ENCODE measurements at regions not wholly inside any gene's neighbourhood (a gene's known extent, or its start where the extent isn't known, plus 50 kb on each side); places are given as distances from the start of the nearest gene placed in this dataset.

DNA sequence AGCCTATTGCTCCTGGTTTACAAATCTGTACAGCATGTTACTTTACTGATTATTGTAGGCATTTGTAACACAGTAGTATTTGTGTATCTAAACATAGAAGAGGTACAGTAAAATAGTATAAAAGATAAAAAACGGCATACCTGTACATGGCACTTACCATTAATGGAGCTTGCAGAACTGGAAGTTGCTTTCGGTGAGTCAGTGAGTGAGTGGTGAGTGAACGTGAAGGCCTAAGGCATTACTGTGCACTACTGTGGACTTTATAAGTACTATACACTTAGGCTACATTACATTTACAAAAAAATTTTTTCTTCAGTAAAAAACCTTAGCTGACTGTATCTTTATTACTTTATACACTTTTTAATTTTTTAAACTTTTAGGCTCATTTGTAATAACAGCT, 90.9 kb downstream of the RAP2B start:
- no peak for DNase-seq (ENCODE audit: extremely low spot score)
- TF ChIP-seq, protein P1, sequence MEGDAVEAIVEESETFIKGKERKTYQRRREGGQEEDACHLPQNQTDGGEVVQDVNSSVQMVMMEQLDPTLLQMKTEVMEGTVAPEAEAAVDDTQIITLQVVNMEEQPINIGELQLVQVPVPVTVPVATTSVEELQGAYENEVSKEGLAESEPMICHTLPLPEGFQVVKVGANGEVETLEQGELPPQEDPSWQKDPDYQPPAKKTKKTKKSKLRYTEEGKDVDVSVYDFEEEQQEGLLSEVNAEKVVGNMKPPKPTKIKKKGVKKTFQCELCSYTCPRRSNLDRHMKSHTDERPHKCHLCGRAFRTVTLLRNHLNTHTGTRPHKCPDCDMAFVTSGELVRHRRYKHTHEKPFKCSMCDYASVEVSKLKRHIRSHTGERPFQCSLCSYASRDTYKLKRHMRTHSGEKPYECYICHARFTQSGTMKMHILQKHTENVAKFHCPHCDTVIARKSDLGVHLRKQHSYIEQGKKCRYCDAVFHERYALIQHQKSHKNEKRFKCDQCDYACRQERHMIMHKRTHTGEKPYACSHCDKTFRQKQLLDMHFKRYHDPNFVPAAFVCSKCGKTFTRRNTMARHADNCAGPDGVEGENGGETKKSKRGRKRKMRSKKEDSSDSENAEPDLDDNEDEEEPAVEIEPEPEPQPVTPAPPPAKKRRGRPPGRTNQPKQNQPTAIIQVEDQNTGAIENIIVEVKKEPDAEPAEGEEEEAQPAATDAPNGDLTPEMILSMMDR (IDR thresholded peaks at IDR 0.05), result no peak
- no peak for TF ChIP-seq EP300 (IDR thresholded peaks at IDR 0.05)
- TF ChIP-seq POLR2A (IDR thresholded peaks at IDR 0.05; ENCODE audit: low read depth), result no peak
- TF ChIP-seq POLR2AphosphoS5 (IDR thresholded peaks at IDR 0.05), result no peak
- intact Hi-C loops (cut with DNase I), result no loop called here
- 90% methylated on average over 3 of the region's 3 CpGs for WGBS
- H3K27ac ChIP-seq (replicated peaks in 1 of 4), result no peak overlapping the region
- peaks cover 0 to 2% (median under 1%) of the 10 kb centered on the region in 4 donors for H3K4me1 ChIP-seq
- H3K27me3 ChIP-seq, result no peaks in the 10 kb centered on the region
- no peak overlapping the region for H3K4me3 ChIP-seq
- H3K9me3 ChIP-seq, result no peaks in the 10 kb centered on the region
- H3K36me3 ChIP-seq, result no peaks in the 10 kb centered on the region

DNA sequence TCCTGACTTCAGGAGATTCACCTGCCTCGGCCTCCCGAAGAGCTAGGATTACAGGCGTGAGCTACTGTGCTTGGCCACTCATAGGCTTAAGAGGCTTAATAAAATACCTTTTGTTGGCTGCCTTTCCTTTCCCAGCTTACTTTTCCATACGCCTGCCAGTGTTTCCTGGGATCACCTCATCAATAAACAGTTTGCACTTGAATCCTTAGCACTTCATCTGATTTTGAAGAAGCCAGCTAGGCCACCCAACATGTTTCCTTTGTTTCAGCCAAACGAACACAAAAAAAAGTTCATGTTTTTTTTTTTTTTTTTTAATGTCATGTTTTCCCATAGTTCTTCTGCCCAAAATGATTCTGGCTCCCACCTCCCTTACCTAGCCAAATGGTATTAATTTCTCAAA, 92.3 kb downstream of the RAP2B start:
- Histone ChIP-seq H3K9me3 (no peaks in the 10 kb centered on the region), H3K4me1 (no peaks in the 10 kb centered on the region), H3K4me3 (no peak overlapping the region), H3K36me3 (no peaks in the 10 kb centered on the region), H3K27me3 (no peaks in the 10 kb centered on the region), H3K27ac (replicated peaks in 1 of 4) (no peak overlapping the region)
- no peak for DNase-seq (ENCODE audit: extremely low spot score)
- no peak for TF ChIP-seq POLR2A (IDR thresholded peaks at IDR 0.05; ENCODE audit: low read depth)
- TF ChIP-seq, protein P1 (IDR thresholded peaks at IDR 0.05), result no peak
- TF ChIP-seq POLR2AphosphoS5 (IDR thresholded peaks at IDR 0.05), result no peak
- TF ChIP-seq EP300 (IDR thresholded peaks at IDR 0.05), result no peak
- 53% methylated on average over 5 of the region's 5 CpGs for WGBS
- intact Hi-C loops (cut with DNase I), result no loop called here

DNA sequence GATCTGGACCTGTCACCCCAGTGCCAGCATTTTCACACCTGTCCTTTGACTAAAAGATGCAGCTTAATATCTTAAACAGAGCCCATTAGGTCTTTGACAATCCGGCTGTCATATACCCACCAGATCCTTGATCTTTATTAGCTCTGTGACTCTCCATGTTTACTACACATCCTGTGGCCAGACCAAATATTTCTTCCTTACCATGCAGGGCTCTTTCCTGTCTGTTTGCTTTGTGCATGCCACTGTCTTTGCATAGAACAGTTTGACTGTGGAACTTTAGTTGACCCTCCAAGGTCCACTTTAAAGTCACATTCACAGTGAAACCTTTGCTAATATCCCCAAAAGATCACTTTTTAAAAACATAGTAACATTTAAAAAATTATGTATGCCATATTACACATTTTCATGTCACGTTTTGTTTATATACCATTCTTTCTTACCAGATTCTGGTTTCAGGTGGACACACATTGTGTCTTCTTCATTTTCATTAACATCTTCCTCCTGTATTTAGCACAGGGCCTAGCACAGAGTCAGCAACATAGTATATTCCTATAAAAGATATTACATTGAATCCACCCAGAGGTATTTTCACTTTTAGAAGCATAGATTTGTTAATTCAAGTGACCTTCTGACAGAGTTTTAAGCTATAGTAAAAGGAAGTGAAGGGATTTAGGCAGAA, 95.8 kb downstream of the RAP2B start:
- no peaks in the 10 kb centered on the region for H3K27me3 ChIP-seq
- no peaks in the 10 kb centered on the region for H3K4me1 ChIP-seq
- no peaks in the 10 kb centered on the region for H3K9me3 ChIP-seq
- H3K4me3 ChIP-seq, result no peak overlapping the region
- no peaks in the 10 kb centered on the region for H3K36me3 ChIP-seq
- TF ChIP-seq, protein P1 (IDR thresholded peaks at IDR 0.05), result no peak
- TF ChIP-seq EP300 (IDR thresholded peaks at IDR 0.05), result no peak
- no peak for TF ChIP-seq POLR2AphosphoS5 (IDR thresholded peaks at IDR 0.05)
- TF ChIP-seq POLR2A (IDR thresholded peaks at IDR 0.05; ENCODE audit: low read depth), result no peak
- DNase-seq (ENCODE audit: extremely low spot score), result no peak
- intact Hi-C loops (cut with DNase I), result no loop called here
- WGBS, result 91% methylated on average over 2 of the region's 2 CpGs
- H3K27ac ChIP-seq (replicated peaks in 1 of 4), result no peak overlapping the region

DNA sequence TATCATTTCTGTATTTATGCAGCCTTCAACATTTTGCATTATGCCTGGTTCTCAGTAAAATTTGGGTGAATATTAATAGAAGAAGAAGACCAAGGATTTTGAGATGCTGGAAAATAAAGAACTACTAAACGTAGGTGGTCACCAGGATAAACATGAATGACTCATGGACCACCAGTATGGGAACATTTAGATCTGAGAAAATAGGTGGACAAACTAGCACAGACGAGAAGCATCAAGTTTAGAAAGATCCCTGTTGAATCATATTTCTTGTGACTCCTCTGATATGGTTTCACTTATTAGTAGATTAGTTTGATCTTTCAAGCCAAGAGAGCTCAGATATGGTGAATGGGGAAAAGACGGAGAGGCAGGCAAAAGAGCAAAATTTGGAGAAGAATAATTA, 97.9 kb downstream of the RAP2B start:
- Histone ChIP-seq H3K27me3 (no peaks in the 10 kb centered on the region), H3K9me3 (no peaks in the 10 kb centered on the region), H3K4me3 (no peak overlapping the region), H3K27ac (replicated peaks in 1 of 4) (no peak overlapping the region), H3K4me1 (no peaks in the 10 kb centered on the region), H3K36me3 (no peaks in the 10 kb centered on the region)
- TF ChIP-seq, protein P1 (IDR thresholded peaks at IDR 0.05), result no peak
- no peak for TF ChIP-seq POLR2A (IDR thresholded peaks at IDR 0.05; ENCODE audit: low read depth)
- no peak for TF ChIP-seq POLR2AphosphoS5 (IDR thresholded peaks at IDR 0.05)
- no peak for TF ChIP-seq EP300 (IDR thresholded peaks at IDR 0.05)
- DNase-seq (ENCODE audit: extremely low spot score), result no peak
- intact Hi-C loops (cut with DNase I), result no loop called here
- WGBS, result 79% methylated on average over 3 of the region's 3 CpGs

DNA sequence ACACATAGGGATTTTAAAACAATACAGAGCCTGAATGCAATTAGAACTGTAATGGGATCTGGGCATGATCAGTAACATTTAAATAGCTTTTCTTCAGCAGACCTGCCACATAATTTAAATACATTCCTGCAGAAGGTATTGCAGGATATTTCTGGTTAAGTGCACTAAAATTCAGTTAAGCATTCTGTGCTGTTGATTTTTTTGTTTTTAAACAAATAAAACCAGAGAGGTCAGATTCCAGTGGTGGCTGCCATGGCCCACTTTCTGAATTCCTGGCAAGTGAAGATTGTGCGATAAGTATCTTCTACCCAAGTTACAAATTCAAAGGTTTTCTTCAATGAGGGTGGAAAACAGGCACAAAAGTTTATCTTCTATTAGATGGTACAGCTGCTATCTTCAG, 98.7 kb downstream of the RAP2B start:
- DNase-seq (ENCODE audit: extremely low spot score), result no peak
- TF ChIP-seq POLR2A (IDR thresholded peaks at IDR 0.05; ENCODE audit: low read depth), result no peak
- TF ChIP-seq, protein P1 (IDR thresholded peaks at IDR 0.05), result no peak
- TF ChIP-seq POLR2AphosphoS5 (IDR thresholded peaks at IDR 0.05), result no peak
- no peak for TF ChIP-seq EP300 (IDR thresholded peaks at IDR 0.05)
- intact Hi-C loops (cut with DNase I), result no loop called here
- no peak overlapping the region for H3K4me3 ChIP-seq
- H3K9me3 ChIP-seq, result no peaks in the 10 kb centered on the region
- H3K27me3 ChIP-seq, result no peaks in the 10 kb centered on the region
- 95% methylated on average over 1 of the region's 1 CpG for WGBS
- no peak overlapping the region for H3K27ac ChIP-seq (replicated peaks in 1 of 4)
- H3K36me3 ChIP-seq, result no peaks in the 10 kb centered on the region
- no peaks in the 10 kb centered on the region for H3K4me1 ChIP-seq

Data from esophagus muscularis mucosa (tissue), 4 donors.